Stimulated activated CD4-positive, alpha-beta T cell treated with anti-CD3 and anti-CD28 coated beads, TNF-alpha, amount 100 ng/mL, for 24 hours (primary cell): ENCODE measurements at regions not wholly inside any gene's neighbourhood (a gene's known extent, or its start where the extent isn't known, plus 50 kb on each side); places are given as distances from the start of the nearest gene placed in this dataset.
"Not testable (repeated sequence)": the region's sequence is repeated elsewhere in the genome, so short reads cannot be mapped to it uniquely, and the experiment has no call there.

ENCODE experiments used
- DNase-seq, 3 experiments: peaks; one replicate each; pipeline ENCODE4 v3.0.0-alpha.2; 2020; ENCODE audit warnings: low read depth in 3 of 3

GRCh38 chr7:150193866-150194265 lies 129.3 kb upstream of the LRRC61 start:
- DNase-seq: not testable (repeated sequence)
